CD4-positive, alpha-beta T cell treated with Interleukin-2 at 100 ng/mL for 4 hours (primary cell): ENCODE measurements at regions not wholly inside any gene's neighbourhood (a gene's known extent, or its start where the extent isn't known, plus 50 kb on each side); places are given as distances from the start of the nearest gene placed in this dataset.

ENCODE experiments used
- DNase-seq: peaks from one replicate; pipeline ENCODE4 v3.0.0-alpha.2; 2020; ENCODE audit warnings: low spot score

DNA sequence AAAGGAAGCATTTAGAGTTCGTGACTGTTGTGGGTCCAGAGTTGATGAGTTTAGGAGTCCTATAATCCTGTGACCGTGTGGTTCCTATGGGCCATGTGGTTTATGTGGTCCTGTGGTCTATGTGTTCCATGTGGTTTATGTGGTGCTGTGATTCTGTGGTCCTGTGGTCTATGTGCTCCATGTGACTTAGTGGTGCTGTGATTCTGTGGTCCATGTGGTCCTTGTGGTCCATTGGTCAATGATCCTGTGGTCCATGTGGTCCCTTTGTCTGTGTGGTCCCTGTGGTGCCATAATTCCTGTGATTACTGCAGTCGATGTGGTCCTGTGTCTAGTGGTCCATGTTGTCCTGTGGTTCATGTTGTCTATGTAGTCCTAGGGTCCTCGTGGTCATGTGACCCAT, 167.3 kb downstream of the TMEM18 start:
- DNase-seq: no peak

DNA sequence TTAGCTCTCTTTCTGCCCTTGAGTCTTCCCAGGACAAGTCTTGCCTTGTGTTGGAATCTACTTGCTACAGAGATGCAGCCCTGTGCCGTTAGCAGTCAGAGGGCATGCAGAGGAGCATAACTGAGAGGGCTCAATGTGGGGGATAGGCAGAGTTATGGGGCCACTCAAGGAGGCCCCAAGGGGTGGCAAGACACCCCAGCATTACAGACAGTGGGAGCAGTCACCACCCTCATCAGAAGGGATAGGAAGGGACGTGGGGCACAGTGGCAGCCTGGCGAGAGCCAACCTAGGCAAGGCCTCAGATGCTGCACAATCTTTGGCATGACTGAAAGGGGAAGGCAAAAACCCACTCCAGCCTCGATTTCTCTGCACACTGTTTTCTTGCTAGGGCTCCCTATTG, 169.1 kb downstream of the TMEM18 start:
- DNase-seq: no peak

DNA sequence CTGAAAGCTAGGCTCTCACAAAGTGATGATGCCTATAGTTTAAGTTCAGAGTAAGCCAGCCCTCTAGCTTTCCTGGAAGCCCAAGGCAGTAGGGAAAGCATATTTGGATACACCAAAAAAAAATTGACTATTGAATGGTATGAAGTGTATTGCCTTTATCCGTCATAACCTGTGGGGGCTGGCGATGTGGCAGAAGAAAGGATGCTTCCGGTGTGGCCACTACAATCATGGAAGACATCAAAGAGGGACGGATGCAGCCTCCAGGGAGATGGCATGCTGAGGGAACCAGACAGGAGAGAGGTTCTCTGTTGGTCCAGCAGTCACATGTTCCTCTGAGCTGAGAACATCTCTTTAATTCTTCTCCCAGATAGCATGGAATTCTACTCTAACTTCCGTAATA, 170.3 kb downstream of the TMEM18 start:
- DNase-seq: no peak

DNA sequence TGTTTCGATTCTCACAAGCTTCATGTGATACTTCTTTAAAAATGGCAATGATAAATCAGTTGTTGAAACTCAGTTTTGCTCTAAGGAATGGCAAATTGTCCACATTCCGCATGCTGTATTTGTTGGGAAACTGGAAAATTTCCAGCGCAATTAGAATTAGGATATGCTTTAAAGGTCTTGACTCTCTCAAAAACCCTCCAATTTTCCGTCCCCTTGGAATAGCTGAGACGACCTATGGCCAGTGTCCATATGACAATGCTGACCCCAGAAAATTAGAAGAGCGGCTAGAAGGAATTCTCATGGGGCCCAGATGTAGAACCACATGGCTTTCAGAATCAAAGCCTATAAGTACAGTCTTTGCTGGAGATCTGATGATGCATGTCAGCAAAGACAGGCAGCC, 170.8 kb downstream of the TMEM18 start:
- no peak for DNase-seq

DNA sequence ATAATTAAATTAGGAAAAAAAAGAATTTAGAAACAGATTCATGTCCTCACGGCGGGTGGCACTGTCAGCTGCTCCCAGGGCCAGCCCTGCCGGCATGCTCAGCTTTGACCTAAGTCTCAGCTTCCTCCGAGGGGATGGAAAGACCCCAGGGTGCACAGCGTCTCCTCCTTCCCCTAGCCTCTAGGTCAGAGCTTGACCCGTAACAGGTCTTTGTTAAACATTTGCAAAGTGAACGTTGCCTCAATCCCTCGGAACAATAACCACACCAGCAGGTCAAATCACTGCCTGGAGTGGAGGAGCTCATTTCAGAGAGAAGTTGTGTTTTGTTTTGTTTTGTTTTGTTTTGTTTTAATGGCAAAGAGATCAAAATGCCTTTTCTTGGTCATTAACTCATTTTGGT, 171.3 kb downstream of the TMEM18 start:
- no peak for DNase-seq

DNA sequence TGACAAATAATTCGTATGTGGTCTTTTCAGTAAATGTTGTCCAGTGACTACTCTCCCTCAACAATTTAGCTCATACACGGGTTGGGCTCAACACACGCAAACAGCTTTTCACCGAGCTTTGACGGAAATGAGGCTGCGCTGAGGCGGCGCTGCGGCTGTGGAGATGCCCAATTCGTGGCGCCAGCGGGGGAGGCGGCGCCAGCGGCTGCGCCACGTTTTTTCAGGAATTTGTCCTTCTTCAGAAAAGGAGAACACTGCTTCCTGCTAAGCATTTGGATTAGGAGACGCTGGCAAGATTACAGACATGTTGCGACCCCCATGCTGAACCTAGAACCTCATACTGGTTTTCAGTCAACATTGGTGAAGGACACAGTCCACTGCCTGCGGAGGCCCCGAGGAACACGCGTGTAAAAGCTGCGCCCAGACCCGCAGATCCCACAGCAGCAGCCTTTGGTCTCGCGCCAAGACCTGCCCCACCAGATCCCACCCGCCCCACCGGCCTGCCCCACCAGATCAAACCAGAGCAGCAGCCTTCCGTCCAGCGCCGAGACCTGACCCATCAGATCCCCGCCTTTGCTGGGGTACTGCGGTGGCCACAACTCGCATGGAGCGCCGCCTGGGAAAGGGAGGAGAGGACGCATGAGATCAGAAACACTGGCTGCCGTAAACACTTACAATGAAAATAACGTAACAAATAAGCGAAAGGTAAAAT, 173.8 kb downstream of the TMEM18 start:
- no peak for DNase-seq

DNA sequence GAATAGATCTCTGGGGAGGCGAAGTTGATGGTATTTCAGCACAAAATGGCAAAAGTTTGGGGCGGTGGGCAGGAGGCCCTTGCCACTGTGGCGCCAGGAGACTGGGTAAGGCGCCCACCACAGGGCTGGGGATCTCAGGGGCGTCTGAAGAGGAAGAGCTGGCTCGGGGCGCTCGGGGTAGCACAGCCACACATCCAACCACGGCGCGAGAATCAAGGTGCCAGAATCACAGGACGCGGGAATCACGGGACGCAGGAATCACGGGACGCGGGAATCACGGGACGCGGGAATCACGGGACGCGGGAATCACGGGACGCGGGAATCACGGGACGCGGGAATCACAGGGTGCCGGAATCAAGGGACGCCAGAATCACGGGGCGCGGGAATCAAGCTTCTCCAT, 174.4 kb downstream of the TMEM18 start:
- no peak for DNase-seq

DNA sequence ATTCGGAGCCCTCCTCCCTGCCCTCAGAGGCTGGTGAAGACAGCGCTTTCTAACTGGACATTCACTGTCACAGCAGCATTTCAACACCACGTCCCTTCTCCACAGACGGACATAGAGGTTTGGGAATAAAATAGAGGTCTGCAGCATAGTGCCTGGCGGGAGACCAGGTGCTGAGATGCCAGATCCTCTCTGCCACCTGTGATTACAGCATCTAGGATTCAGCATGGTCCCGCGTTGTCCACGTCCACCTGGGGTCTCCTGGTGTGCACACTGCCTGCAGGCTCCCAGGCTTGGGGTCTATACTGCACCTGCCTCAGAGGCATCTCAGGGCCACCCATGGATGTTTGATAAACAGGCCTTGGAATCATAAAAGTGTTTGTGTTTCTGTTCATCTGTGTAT, 175.5 kb downstream of the TMEM18 start:
- DNase-seq: no peak

DNA sequence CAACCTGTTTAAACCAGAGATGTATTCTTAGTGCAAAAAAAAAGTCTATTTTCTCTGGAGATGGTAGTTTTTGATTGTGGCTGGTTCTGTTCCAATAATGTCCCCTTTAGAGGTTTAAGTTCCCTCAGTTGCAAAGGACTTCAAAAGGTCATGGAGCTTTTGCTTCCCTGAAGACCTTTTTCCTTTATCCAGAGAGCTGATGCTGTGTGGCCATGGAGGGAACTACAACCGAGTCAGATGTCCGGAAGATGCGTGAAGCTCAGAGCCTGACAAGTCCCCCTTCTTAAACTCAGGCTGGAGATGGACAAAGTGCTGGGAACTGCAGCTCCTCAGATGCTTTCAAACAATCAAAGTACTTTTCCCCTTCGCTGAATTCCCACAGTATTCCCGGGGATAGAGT, 176.1 kb downstream of the TMEM18 start:
- DNase-seq: no peak

DNA sequence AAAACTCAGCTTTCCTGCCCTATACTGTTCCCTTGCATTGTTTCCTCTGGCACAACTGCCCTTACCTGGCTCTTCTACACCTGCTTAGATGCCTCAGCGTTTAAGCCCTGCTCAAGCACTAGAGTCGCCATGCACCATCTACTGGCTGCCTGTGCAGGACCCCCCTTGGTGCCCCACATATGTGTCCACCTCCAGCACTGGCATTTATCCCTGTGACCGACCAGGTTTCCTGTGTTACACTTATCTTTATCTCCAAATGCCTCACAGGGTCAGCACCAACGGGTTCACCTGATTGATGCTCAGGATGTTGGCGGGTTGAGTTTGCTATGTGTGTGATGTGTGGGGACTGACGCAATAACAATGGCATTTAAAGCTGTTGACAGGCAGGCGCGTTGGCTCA, 177.5 kb downstream of the TMEM18 start:
- no peak for DNase-seq

DNA sequence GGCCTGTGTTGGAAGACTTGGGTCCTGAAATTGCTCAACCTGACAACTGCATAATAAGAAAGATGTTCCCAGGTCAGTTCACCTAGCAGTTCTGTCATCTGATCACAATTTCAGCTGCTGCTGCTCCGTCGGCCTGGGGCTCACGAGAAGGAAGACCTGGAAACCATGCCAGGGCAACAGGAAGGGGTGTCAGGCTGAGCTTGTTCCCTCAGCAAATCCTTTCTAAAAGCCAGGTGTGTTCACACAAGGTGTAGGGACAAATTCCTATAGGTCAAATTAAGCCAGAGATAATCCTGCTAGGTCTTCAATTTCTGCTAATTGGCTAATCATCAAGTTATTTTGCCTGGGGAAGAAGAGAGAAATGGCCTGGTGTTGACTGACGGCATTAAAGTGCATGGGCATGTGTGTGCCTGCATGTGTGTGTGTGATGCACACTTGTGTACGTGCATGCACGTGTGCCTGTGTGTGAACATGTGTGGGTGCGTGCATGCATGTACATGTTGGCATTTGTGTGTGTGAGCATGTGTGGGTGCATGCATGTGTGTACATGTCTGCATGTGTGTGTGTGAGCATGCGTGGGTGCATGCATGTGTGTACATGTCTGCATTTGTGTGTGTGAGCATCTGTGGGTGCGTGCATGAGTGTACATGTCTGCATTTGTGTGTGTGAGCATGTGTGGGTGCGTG, 178.6 kb downstream of the TMEM18 start:
- DNase-seq: no peak

DNA sequence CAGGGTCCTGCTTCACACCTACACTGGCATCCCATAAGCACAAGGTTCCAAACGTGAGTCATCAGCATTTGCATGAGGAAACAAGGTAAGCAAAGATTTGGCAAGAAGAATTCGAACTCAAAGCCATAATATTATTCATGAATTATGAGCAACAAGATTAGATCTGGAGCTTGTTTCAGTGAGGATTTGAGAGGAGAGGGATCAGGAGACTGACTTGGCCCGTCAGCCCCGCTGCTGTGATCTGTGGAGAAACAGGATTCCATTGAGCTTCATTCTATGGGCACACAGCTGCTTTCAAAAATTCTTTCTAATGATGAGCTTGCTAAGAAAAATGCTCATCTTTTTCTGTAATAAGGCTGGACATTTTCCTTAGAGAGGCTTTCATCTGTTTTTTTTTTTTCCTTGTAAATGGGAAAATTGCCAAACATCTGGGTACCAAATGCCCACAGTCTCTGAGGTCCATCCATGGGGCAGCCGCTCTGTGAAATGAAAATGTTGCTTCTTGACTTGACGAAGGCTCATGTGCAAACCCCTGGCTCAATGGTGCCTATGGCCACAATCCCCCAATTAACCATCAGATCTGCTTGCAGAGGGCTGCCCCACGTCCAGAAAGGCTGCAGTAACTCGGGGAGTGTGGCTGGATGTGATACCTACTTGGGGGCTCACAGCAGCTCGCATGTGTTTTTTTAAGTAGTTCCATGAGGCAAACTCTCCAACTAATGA, 179.3 kb downstream of the TMEM18 start:
- no peak for DNase-seq

DNA sequence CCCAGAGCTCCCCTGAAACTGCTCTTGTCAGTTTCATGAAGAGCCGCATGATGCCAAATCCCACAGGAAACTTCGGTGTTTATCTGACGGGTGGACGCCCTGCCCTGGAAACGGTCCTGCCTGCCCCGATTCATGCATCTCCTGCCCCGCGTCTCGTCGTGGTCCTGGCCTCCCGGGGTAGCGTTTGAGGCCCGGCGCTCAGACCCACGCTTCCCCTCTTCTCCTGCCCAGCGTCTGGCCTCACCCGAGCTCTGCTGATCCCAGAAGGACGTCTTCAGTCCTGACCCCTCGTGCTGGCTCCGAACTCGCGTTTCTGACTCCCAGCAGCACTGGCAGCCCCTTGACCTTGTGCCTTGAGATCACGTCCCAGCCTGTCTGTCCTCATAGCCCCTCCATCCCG, 180.5 kb downstream of the TMEM18 start:
- no peak for DNase-seq

DNA sequence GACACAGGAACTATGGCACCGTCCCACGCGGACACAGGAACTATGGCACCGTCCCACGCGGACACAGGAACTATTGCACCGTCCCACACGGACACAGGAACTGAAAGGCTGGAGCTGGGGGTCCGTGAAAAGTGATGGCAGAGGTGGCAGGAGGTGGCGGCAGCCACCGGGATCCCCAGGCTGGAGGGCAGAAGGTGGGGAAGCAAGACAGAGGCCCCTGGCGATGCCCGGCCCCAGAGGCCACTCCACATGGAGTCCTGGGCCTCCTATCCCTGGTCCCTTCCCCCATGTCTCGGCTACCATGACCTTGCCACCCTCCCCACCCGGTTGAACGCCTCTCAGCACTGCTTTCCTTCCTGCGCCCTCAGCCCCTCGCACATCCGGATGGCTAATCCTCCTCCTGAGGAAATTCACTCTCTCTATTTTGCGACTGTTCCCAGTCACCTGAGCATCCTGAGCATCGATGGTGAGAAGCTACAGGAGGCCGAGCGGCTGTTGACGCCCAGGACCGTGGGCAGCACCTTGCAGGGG, 181.4 kb downstream of the TMEM18 start:
- DNase-seq: no peak

DNA sequence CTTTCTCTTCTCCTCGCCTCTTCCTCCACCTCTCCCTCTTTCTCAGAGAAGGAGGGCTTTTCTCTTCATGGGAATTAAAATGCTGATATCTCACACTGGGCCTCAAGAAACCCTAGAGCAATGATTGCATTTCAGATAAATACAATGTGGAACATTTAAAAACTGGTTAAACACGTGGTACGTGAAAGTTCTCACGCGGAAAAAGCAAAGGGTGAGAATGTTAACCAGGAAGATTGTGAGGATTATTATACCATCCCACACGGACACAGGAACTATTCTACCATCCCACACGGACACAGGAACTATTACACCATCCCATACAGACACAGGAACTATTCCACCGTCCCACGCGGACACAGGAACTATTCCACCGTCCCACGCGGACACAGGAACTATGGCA, 182.4 kb downstream of the TMEM18 start:
- DNase-seq: no peak

DNA sequence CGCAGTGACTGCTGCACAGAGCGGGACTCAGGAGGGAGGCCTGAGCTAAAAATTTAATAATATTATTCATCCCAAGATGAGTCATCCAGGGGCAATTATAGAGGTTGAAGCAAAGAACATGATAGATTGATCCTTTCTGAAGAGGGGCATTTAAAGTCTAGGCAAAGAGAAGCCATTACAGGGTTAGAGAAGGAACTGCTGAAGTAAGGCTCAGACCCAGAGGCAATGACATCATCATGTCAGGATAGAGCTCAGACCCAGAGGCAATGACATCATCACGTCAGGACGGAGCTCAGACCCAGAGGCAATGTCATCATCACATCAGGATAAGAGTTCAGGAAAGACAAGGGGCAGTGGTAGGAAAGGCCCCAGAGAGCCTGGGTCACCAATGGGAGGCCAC, 184.0 kb downstream of the TMEM18 start:
- DNase-seq: no peak

DNA sequence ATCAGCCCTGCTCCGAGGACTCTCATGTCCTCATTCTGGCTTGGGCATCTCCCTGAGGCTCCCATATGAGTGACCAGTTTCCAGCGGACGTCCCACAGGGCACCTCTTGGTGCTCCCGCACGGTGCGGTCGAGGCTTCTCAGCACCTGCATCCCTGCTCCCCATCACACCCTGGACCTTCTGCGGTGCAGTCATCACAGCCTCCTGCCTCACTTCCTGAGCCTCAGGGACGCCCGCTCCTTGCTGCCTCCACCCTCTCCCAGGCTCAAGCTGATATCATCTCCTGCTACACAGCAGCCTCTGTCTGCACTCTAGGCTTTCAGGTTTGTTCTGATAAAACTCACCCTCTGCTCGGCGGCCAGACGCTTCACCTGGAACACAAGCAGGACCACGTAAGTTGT, 185.0 kb downstream of the TMEM18 start:
- DNase-seq: no peak

DNA sequence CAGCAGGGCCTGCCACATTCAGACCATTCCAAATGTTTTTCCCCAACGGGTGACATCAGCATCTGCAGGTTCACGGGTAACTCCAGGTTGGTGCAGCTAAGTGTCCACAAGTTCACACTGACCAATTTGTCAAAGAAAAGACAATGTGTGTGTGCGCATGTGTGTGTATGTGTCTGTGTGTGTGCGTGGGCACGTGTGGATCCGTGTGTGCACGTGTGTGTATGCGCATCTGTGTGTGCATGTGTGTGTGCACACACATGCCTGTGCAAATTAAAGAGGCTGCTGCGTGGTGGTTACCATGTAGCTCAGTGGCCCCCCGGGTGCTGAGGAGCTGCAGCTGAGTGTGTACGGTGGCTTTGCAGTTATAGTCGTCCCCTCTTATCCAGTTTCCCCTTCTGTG, 187.4 kb downstream of the TMEM18 start:
- DNase-seq: no peak

DNA sequence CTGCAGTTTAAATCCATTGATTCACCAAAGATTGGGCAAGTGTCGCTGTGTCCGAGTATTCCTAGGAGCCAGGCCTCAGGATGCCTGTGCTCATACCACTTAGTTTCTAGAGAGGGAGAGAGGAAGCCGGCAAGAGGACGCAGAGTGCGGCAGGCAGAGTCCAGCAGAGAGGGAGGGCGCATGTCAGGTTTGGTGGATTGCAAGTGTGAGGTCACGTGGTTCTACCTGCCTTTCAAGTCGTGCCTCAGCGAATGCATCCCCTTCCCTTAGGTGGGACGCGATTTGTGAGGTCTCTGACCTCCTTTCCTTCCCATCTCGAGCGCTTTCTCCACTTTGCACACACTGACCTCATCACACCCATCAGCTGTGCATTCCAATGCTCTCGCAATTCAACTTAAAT, 188.1 kb downstream of the TMEM18 start:
- DNase-seq: no peak

DNA sequence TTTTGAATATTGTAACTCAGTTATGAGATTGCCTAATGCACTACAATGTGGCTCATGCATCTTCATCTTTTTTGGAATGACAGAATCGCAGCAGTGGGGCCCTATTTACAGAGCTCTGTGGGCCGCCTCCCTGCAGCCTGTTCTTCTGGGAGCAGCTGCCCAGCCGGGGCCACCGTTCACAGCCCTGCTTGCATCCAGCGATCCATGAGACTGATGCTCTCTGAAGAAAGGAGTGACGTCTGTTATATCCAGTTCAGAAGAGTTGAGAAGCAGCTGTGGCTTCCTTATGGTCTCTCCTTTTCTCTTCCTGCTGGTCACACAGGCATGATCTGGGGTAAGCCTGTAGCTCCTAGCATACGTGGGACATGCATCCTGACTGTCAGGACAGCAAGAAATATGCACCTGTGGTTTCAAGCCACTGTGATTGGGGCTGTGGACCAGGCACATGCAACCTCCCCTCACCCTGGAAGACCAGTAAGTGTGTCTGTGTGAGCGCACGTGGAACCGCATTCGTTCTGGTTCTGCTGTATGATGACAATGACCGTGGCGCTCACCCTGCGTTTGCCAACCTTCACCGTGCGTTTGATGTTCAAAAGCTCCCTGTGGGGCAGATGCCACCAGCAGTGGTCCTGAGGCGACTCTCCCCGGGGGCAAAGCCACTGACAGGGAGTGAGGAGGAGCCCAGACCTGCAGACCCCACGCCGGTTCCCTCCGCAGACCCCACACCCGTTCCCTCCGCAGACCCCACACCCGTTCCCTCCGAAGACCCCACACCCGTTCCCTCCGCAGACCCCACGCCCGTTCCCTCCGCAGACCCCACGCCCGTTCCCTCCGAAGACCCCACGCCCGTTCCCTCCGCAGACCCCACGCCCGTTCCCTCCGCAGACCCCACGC, 189.8 kb downstream of the TMEM18 start:
- no peak for DNase-seq

DNA sequence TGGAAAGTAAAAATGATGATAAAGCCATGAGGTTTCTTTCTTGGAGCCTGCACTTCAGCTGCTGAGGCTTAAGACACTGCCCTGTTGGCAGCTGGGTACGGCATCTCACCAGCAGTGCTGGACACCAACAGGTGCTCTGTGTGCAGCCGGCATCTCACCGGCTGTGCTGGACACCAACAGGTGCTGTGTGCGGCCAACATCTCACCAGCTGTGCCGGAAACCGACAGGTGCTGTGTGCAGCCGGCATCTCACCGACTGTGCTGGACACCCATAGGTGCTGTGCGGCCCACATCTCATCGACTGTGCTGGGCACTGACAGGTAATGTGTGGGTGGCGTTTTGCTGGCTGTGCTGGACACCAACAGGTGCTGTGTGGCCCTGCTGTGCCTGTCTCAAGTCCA, 190.8 kb downstream of the TMEM18 start:
- no peak for DNase-seq

DNA sequence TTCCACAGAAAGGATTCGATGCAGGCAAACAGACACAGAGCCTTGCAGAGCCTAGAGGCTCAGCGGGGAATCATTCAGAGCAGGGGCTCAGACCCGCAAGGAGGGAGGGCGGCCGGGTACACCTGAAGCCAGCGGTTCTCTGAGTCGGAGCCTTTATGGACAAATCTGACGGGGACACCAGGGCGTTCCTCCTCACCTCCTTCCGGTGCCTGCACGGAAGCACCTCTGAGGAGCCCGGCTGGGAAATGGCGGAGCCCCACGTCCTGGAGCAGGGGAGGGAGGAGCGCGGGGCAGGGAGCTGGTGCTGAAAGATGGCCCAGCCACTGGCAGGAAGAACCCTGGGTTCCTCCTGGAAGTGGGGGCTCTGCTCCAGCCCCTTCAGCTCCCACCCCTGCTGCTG, 193.5 kb upstream of the ALKAL2 start:
- DNase-seq: no peak
